ENCODE measurements at regions not wholly inside any gene's neighbourhood (a gene's known extent, or its start where the extent isn't known, plus 50 kb on each side); places are given as distances from the start of the nearest gene placed in this dataset.

DNA sequence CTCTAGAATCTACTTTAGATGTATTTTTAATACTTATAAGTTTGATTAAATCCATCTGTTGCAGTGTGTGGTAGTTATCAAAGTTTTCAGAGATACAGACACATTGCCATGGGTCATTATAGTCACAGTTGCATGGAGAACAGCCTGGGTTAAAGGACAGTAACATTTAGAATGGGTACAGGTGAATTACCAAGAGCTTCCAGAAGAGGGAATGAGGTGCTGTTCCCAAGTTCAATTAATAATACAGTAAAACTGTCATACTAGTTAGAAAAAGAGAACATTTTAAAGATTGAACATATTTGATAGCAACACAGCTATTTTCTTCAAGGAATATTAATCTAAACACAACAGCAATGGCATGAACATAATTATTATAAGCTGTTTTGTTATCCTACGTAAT, 322.6 kb upstream of the SLC10A2 start:
- DNase-seq = no peak

DNA sequence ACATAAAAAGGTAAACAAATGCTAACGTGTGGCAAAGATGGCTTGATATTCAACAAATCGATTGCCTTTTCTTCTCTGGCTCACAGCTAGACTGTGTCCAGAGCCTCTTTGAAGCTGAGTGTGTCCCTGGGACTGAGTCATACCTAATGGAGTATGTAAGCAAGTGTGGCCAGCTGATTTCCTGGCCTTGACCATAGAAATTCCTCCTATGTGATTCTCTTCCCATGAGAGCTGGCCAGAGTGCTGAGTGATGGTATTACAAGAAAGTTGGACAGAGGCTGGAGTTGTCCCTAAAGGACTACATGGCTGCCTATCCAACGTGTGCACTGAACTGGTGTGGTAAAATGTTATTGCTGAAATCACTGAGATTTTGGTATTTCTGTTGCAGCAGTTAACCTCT, 320.1 kb upstream of the SLC10A2 start:
- no peak for DNase-seq

DNA sequence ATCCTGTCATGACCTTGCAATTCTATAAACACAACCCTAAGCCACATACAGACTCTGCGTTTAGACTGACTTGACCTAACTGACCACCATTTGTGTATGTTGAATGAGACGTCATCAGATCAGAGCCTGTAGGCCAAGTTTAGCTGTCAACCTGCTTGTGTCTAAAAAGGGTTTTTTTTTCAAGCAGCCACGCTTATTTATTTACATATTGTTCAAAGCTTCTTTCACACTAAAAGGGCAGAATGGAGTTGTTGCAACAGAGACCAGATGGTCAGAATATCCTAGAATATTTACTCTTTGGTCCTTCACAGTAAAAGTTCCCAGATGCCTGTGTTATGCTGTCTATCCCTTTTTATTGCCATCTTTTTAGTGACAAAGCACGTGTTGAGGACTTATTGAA, 307.7 kb upstream of the SLC10A2 start:
- DNase-seq = no peak

DNA sequence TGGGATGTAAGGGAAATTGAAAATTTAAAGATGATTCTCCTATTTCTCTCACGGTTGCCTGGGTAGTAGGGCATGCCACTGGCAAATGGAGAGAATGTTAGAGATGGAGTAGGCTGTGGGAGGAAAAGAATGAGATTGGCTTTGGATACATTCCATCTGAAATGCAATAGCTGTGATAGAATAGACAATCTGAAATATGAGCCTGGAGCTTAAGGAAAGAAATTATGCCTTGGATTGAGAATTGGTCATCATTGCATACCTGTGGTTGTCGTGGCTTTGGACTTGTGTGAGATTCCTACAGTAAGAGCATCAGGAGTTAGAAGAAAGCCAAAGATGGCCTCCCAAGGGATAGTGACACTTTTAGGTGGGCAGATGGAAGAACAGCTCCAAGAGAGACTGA, 305.1 kb upstream of the SLC10A2 start:
- no peak for DNase-seq

DNA sequence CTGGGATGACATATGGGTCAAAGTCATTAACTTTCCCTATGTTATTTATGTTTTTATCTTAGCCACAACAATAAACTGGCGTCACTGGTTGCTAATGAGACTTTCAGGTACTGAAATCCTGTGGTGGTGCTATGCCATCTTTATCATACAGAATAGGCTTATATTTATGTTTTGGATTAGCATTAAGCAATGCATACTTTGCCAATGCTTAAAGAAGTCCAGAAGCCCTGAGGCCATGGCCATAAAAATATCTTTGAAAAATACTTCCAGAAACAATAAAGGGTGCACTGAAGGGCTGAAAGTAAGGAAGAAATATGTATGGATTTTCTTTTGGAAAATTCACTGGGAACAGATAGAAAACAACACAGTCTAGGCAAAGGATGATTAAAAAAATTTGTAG, 304.6 kb upstream of the SLC10A2 start:
- DNase-seq = no peak

DNA sequence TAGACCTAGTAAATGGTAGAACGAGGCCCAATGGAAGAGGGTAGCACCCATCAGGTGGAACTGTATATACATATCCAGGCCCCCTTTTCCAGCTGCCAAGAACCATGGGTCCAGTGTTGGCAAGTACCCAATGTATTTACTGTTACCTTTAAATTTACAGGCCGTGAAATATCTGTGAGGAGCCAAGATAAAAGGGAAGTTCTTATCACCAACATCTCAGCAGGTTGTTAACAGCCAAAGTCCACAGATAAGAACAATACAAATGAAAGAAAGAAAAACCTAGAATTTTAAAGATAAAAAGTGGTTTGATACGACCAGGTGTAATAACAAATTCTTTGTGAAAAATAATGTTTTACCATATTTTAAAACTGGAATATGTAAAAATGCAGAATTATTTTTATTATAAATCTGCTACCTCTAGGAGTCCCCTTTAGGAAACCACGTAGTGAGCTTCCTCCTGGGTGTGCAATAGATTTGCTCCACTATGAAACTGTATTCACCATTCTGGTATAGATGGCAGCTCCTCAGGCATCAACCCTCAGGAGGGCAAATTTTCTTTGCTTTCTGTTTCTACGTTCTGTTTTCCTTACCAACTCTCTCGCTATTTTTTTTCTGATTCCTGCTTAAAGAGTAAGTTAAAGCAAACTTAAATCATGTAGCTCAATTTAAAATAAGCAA, 292.2 kb upstream of the SLC10A2 start:
- no peak for DNase-seq

DNA sequence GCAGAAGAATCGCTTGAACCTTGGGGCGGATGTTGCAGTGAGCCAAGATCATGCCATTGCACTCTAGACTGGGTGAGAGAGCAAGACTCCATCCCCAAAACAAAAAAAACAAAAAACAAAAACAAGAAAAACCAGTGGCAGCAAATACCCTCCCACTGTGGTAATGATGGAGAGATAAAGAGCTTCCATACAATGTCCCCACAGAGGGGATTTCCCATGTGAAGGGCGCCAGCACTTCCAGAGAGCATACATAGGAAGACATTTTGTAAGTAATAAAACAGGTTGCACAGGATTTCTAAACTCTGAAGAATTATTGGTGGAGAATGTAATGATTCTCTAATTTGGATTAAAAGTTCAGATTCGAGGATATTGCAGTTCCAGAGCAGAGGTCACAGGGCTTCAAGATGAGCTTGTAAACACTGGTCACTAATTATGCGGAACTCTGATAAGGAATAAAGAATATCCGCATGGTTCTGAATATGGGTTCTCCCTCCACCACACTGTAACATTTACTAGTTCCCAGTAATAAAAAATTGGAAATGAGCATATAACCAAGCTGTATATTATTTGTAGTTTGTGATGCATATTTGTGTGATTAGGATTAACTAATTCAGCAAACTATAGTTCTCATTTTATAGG, 290.1 kb upstream of the SLC10A2 start:
- DNase-seq = no peak

DNA sequence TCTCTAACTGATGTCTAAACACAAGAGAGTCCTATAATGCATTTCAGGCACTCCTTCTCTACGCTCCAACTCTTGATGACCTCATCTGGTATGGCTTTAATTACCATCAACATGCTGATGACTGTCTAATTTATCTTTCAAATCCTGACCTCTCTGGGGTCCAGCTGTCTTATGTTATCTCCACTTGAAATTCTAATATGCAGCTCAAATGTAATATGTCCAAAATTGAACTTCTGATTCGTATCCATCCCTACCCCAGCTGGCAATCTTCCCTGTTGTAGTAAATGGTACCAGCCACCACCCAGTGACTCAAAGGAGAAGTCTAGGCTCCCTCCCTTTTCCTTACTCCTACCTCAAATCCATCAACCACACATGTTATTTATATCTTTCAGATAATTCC, 288.0 kb upstream of the SLC10A2 start:
- DNase-seq = no peak

DNA sequence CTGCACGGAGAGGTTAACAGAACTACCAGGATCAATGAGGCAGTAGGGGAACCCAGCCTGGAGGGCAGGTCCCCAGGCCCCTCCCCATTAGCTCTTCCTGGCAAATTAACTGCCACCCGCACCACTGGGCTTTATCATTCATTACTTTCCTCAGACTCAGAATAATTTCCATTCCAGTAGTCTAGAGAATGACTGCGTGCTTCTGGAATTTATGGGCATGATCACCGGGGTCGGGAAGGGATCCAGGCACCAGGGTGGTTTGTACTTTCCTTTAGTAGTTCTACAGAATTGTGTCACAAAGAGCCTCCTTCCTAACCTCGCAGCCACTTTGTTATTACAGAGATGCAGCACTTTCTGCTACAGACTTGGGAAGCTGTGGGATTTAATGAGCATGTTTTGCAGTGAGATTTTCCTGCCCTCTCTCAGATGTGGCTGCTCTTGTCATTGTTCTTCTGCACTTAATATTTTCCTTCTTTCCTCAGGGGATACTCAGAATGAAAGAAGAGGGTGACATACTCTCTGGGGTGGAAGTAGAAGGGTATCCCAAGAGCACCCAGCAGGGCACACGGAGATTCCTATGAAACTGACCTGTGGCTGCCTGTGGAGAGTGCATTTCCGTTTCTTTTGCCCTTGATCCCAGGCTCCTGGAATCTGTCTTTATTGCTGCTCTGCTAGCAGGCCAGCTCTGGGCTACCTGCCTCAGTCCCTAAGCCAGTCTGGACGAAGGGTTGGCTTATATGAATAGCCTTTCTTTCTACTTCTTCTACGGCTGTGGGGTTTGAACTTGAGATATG, 285.0 kb upstream of the SLC10A2 start:
- DNase-seq = no peak

DNA sequence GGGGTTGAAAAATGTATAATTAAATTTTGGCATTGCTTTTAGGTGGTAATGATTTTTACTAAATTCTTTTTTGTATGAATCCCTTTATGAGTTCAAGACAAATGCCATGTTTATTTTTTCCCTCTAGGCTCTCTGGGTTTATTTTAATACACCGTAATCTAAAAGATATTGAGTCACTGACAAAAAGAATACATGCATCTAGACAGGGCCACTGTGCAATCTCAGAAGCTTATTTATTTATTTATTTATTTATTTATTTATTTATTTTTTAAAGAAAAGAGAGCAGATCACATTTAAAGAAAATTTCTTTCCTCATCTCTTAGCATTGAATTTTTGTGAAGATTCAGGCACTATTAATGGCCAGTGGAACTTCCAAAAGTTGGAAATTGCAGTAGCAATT, 283.9 kb upstream of the SLC10A2 start:
- no peak for DNase-seq

DNA sequence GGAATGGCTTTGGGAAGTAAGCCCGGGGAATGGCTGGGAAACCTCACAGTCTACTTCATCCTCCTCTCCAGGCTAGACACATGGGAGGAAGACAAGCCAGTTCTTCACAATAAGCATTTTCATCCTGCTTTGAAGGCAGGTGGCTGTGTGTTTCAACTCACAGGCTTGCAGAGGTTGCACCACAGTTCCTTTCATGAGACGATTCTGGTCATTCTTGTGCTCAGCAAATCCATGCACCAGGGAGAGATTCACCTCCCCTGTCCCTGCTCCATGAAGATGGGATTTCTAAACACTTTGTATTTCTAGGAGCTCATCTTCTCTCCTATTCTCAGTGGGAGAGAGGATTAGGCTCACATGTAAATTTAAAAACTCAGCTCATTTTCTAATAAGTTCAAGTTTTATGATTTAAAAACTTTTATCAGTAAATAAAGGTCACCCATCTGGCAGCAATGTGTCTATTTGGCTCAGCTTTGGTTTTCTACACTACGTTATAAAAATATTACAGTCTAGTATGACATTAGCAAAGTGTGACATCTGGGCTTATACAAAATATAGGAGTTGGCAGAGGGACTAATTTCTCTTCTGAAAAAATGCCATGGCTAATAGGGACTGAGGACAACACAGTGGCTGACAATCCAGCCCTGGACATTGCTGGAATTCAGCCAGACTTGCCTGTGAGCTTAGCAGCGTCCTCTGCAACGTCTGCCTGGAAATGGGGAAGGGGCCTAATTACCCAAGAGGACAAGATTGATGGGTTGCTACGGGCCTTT, 283.2 kb upstream of the SLC10A2 start:
- no peak for DNase-seq

DNA sequence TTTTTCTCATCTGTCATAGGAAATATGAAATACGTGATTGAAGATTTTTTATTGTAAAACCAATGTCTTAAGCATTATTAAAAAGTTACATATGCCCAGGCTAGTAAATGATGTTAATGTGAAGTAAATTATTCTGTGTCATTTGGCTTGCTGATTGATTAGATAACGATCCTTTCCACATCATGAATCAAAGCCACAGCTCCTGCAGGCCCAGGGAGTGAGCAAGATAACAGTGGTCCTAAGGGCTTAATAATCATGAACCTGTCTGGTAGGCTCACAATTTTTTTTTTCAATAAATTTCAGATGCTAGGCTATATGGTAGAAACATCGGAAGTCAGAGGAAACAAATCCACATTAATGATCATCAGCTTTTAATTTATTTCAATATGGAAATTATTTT, 269.0 kb upstream of the SLC10A2 start:
- no peak for DNase-seq

DNA sequence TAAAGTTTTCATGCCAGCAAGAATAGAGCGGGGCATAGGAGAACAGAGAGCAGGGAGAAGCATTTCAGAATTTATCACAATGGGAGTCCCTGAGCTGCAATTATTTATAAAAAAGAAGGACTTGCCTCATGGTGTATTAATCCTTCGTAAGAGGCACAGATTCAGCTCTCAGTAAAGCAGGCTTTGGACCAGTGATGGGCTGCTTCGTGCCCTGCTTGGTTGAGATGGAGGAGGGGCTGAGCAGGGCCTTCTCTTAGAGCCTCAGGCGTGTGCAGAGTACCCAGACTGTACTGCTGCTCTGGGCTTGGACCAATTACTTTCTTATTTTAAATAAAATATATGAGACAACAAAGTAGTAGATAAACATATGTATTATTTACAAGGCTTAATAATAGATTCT, 265.7 kb upstream of the SLC10A2 start:
- no peak for DNase-seq

DNA sequence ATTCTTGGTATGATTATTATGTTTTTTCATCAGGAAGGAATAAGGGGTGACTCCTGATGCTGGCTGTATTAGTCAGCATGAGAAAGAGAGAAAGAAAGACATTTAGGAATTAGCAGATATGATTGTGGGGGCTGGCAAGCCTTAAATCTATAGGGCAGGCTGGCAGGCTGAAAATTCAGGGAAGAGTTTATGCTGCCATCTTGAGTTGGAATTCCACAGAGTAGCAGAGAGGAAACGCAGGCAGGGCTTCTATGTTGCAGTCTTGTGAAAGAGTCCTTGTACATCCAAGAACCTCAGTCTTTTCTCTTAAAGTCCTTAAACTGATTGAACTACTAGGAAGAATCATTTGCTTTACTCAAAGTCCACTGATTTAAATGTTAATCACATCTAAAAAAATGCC, 262.7 kb upstream of the SLC10A2 start:
- DNase-seq = no peak

DNA sequence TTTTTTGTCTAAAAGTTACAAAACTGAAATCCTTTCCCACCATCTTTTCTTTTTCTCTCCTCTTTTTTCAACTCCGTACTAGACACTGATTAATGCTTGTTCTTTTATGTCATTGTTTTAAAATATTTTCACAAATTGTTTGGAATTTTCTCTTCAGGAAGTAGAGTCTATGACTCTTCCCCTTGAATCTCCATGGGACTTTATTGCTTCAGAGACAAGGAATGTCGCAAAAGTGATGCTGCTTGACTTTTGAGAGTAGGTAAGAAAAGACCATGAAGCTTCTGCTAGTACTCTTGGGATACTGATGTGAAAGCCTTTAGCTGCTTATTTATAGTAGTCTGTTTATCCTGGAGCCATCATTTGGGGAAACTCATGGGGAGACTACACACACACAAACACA, 260.1 kb upstream of the SLC10A2 start:
- DNase-seq = no peak

DNA sequence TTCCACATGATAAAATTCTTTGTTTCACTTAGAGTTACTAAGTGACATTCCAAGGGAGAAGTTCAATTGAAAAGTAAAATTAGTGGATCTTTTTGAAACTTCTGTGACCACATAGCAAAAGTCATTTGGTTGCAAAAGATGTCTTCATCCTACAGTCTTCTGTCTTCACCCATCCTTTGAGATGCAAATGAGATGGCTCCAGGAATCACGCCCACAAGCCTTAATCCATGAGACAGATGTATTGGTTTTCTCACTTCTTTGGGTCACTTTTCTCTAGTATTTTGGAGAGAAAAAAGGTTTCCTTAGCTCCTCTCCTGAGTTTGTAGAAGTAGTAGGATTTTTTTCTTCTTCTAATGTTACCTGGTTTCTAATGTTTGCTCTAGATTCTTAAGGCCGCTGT, 259.5 kb upstream of the SLC10A2 start:
- DNase-seq = no peak

DNA sequence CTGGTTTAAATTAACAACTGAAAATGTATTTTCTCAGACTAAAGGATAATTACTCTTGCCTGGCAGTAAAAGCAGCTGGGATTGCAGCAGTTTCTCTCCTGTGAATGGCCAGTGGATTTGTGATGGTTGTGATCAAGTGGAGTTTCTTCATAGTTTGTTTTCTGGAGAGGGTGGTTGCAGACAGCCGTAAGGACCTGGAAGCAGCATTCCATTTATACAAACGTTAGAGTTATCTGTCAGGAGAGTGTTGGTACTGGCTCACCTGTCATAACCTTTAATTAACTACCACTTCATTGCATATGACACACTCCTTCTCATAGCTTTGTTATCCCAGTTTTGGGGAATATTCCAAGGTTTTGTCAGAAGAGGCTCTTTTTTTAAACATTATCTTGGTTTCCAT, 258.4 kb upstream of the SLC10A2 start:
- DNase-seq = no peak

DNA sequence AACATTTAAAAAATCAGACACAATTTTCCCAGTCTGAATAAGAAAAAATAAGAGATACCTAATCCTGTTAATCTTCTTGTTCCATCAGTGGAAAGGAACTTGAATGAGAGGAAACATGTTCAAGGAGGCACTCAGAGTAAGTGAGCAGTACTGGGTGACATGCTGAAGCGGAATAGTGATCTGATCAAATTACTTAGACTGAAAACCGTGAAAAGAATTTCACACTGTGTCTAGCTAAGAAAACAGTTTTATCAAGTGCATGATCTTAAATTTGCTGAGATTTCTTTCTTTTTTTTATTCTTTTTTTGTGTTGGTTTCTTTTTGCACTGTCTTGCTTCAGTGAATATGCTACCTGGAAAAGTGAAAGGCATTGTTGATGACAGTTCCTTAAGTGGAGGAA, 249.5 kb upstream of the SLC10A2 start:
- no peak for DNase-seq

DNA sequence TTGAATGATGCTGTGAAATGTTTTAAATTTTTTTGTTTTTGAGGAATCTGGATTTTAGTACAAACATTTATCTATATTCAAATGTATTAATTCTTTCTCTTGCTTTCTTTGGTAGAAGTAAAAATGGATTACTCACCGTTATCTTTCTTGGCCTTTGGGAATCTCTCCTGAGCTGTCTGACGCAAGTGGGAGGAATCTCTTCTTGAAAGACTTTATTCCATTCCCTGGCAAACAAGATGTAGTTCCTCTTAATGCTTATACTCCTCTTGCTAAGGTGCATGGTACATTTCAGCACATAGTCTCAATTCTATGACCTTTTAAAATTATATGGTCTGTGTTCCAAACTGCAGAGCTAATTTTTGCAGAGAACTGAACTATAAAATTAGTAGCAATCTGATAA, 246.2 kb upstream of the SLC10A2 start:
- no peak for DNase-seq

DNA sequence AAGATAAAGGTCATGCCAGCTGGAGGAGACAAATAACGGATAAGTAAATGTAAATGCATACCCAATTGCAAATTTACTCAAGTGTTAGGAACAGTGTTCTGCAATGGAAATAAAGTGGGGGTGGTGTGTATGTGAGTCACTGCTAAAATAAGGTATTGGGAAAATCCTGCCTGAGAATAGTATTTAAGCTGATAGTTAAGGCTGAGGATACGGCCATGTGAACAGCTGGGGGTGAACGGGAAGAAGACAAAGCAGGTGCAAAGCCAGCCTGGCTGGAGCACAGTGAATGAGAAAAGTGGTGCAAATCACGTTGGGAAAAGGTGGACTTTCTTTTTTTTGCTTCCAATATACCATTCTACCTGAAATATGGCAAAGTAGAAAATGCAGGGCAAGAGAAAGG, 242.4 kb upstream of the SLC10A2 start:
- no peak for DNase-seq

DNA sequence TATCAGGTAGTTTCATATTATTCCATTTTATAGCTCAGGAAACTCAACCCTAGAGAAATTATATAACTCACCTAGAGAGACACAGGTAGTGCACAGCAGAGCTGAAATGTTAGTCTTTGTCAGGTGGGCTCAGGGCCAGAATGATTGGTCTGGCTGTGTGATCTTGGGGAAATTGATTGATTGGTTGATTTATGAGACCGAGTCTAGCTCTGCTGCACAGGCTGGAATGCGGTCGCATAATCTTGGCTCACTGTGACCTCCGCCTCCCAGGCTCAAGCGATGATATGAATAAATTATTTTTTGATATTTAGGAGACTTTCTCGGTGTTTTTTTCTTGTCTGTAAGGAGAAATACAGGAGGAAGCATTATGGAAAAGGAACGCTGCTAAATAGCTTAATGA, 239.9 kb upstream of the SLC10A2 start:
- DNase-seq = no peak

DNA sequence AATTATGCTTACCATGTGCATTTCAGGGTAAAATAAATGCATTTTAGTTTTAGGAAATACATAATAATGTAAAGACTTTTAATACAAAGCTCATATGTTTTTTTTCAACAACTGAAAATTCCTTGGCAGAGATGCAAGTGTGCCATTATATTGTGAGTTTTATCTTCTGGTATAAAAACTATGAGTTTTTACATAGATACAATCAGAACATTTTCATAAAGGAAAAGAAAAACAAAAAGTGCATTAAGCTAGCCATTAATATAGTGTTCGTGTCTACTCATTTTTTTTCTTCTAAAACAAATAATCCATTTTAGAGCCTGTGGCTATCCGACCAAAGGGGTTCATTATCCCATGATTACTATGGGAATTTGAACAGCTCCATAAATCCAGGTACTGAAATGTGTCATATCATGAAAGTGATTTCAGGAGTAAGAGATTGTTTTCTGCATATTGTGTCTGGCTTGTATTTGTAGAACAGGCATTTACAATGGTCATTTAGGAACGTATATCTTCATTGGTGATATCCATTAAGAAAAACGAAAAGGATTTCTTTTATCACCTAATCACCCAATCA, 236.9 kb upstream of the SLC10A2 start:
- DNase-seq = no peak

DNA sequence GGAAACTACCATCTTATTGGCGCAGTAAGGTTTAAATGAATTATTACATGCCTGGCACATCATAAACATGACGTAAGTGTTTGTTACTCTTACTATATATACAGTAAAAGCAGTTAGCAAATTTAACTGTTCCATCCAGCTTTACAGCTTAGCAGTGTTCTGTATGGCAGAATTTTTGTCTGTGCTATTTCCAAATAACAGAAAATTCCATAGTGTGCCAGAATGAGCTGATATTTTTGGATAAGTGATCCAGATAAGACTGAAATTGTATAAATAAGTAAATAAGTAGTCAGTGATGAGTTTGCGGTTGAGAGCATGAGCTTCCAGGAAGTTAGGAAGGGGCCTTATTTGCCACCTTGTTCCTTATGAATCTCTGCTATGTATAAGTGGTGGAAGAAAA, 236.5 kb upstream of the SLC10A2 start:
- no peak for DNase-seq

Measured in NCI-H2029 (cell line).